OCI-LY3 (cell line): ENCODE measurements at regions not wholly inside any gene's neighbourhood (a gene's known extent, or its start where the extent isn't known, plus 50 kb on each side); places are given as distances from the start of the nearest gene placed in this dataset.

ENCODE experiments used
- EZH2phosphoT487 ChIP-seq: fragments of 200-600 bp; shearing (Covaris generic); IDR thresholded peaks from 2 replicates; pipeline ENCODE4 v1.6.1; 2018; ENCODE audit warnings: antibody characterized with exemption, mixed run types, low read depth
- TF ChIP-seq, protein P1 (sequence below): fragments of 200-600, 300-600 bp; sonication (generic); IDR thresholded peaks from 2 replicates; pipeline ENCODE4 v1.5.1; 2014; ENCODE audit warnings: antibody characterized with exemption, low read length, low read depth

DNA sequence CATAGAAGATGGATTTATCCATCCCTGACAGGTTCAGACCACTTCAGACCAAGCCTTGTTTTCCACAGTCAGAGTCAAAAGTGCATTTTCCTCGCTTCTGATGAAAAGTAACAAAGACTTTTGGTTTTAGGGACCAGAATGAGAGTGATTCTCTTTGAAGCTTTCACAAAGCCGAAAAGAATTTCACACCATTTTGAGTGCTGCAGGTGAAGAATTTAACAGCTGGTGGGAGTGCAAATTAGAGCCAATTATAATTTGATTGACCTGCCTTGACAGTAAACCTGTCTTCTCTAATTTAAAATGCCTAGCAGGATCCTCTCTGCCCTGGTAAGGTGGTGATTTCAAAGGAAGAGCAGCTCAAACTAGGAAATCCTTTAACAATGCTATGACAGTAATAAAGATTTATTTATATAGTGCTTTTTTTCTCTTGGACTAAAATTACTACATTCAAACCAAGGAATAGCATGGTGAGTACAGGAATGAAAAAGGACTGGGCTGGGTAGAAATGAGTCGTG is 241.6 kb downstream of the HRH4 start:
- TF ChIP-seq, protein P1, sequence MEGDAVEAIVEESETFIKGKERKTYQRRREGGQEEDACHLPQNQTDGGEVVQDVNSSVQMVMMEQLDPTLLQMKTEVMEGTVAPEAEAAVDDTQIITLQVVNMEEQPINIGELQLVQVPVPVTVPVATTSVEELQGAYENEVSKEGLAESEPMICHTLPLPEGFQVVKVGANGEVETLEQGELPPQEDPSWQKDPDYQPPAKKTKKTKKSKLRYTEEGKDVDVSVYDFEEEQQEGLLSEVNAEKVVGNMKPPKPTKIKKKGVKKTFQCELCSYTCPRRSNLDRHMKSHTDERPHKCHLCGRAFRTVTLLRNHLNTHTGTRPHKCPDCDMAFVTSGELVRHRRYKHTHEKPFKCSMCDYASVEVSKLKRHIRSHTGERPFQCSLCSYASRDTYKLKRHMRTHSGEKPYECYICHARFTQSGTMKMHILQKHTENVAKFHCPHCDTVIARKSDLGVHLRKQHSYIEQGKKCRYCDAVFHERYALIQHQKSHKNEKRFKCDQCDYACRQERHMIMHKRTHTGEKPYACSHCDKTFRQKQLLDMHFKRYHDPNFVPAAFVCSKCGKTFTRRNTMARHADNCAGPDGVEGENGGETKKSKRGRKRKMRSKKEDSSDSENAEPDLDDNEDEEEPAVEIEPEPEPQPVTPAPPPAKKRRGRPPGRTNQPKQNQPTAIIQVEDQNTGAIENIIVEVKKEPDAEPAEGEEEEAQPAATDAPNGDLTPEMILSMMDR: no peak
- TF ChIP-seq EZH2phosphoT487: no peak
